GM12892 (cell line): ENCODE measurements at regions not wholly inside any gene's neighbourhood (a gene's known extent, or its start where the extent isn't known, plus 50 kb on each side); places are given as distances from the start of the nearest gene placed in this dataset.

ENCODE experiments used
- POLR2A ChIP-seq: IDR thresholded peaks from 2 replicates; pipeline ENCODE4 v1.6.1; 2011; ENCODE audit warnings: low read depth, low read length, control low read depth
- POLR2AphosphoS5 ChIP-seq: IDR thresholded peaks from 2 replicates; pipeline ENCODE4 v1.6.1; 2011; ENCODE audit warnings: low read depth, low read length, control low read depth

GRCh38 chr1:199752688-199753027 is 274.9 kb upstream of the NR5A2 start:
- TF ChIP-seq POLR2AphosphoS5 (no peak), POLR2A (no peak)
